ENCODE measurements at regions not wholly inside any gene's neighbourhood (a gene's known extent, or its start where the extent isn't known, plus 50 kb on each side); places are given as distances from the start of the nearest gene placed in this dataset.
A peak's percentile ranks its signal among the peaks of the same experiment; 100 is the strongest.

DNA sequence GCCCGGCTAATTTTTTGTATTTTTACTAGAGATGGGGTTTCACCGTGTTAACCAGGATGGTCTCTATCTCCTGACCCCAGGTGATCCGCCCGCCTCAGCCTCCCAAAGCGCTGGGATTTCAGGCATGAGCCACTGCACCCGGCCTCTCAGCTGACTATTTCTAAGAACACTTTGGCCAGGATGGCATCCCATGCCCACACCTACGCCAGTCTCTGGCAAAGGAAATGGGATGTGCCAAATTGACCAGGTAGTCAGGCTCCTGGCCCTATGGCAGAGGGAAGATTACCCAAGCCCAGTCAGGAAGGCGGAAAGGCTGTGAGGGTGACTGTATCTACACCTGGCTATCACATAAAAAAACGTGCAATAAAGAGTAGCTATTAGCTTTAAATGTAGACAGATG is 94.1 kb upstream of the DUSP5 start:
- ChIA-PET POLR2A (no interaction called here), CTCF (no interaction called here)
- DNase-seq: no peak
- Mint-ChIP-seq H3K9me3 (no peaks in the 10 kb centered on the region), H3K27ac (no peak overlapping the region), H3K4me3 (no peak overlapping the region), H3K4me1 (peaks cover 51% of the 10 kb centered on the region), H3K36me3 (ENCODE audit: low read depth) (no peaks in the 10 kb centered on the region), H3K27me3 (peaks cover 4% of the 10 kb centered on the region)

DNA sequence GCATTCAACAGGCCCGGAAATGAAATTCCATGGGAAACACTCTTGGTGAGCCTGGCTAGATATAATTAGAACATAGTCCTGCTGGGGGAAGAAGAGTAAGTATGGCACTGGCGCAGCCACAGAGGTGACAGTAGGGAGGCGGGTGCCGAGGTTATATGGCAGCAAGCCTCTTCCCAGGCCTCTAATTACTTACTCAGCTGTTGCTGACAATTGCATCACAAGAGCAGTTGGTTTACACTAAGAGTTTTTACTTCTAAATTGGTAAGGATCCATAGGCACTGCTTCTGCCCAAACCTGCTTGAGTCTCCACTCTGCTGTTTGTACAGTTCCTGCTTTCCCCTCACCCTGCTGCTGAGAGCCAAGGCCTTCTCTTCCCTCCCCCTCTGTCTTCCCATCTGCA is 93.3 kb upstream of the DUSP5 start:
- Mint-ChIP-seq H3K27me3 (peaks cover 4% of the 10 kb centered on the region), H3K4me3 (no peak overlapping the region), H3K36me3 (ENCODE audit: low read depth) (no peaks in the 10 kb centered on the region), H3K27ac (no peak overlapping the region), H3K4me1 (peaks cover 51% of the 10 kb centered on the region), H3K9me3 (no peaks in the 10 kb centered on the region)
- DNase-seq: no peak
- CTCF ChIA-PET: no interaction called here
- POLR2A ChIA-PET: no interaction called here

DNA sequence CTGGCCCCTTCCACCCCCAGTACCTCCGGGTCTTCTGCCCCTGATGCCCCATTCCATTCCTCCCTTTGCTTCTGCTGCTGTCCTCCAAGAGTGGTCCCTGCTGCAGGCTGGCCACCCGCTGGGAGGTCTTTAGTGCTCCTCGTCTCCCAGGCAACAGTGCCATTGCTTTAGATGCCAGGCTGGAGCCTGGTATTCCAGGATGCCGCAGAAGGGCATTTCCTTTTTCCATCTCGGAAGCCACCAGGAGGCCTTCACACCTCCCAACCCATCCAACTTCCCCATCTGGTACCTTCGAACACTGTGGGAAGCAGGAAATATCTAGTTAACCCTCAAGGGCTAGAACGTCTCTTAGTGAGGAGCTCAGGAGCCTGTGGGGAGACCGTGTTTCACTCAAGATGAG is 92.9 kb upstream of the DUSP5 start:
- ChIA-PET POLR2A (interaction anchor here (1.2 to 1.4 kb wide), 2 partner anchors 8 to 10 kb away, joined by 3 to 4 read pairs; no protein-coding TSS in a partner anchor), CTCF (interaction anchor here (0.6 kb wide), 1 partner anchor 80 kb away, joined by 3 read pairs; no protein-coding TSS in a partner anchor)
- no peaks in the 10 kb centered on the region for H3K36me3 Mint-ChIP-seq (ENCODE audit: low read depth)
- DNase-seq: no peak
- no peak overlapping the region for H3K4me3 Mint-ChIP-seq
- peaks cover 4% of the 10 kb centered on the region for H3K27me3 Mint-ChIP-seq
- H3K27ac Mint-ChIP-seq: no peak overlapping the region
- H3K4me1 Mint-ChIP-seq: peaks cover 54% of the 10 kb centered on the region
- no peaks in the 10 kb centered on the region for H3K9me3 Mint-ChIP-seq

DNA sequence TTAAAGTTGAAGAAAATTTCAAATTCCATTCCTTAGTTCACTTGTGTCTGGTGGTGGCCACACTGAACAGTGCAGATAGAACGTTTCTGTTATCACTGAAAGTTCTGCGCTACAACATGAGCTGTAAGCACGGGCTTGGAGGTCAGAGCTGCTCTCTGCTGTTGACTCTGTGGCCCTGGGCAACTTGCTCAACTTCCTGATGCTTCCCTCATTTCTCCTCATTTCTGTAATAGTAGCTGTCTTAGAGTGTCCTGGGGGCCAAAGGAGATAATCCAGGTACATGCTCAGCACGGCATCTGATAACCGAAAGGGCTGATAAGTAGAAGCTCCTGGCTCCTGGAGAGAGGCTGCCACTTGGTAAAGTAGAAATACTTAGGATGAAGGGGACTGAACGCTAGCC is 92.3 kb upstream of the DUSP5 start:
- Mint-ChIP-seq H3K36me3 (ENCODE audit: low read depth) (no peaks in the 10 kb centered on the region), H3K27me3 (peaks cover 4% of the 10 kb centered on the region), H3K4me3 (no peak overlapping the region), H3K4me1 (peaks cover 54% of the 10 kb centered on the region), H3K9me3 (no peaks in the 10 kb centered on the region), H3K27ac (no peak overlapping the region)
- ChIA-PET CTCF (interaction anchor here (0.6 kb wide), 1 partner anchor 79 kb away, joined by 3 read pairs; no protein-coding TSS in a partner anchor), POLR2A (interaction anchor here (0.9 to 1.4 kb wide), 3 partner anchors 9 to 20 kb away, joined by 3 to 4 read pairs (median 3); no protein-coding TSS in a partner anchor)
- DNase-seq: no peak

DNA sequence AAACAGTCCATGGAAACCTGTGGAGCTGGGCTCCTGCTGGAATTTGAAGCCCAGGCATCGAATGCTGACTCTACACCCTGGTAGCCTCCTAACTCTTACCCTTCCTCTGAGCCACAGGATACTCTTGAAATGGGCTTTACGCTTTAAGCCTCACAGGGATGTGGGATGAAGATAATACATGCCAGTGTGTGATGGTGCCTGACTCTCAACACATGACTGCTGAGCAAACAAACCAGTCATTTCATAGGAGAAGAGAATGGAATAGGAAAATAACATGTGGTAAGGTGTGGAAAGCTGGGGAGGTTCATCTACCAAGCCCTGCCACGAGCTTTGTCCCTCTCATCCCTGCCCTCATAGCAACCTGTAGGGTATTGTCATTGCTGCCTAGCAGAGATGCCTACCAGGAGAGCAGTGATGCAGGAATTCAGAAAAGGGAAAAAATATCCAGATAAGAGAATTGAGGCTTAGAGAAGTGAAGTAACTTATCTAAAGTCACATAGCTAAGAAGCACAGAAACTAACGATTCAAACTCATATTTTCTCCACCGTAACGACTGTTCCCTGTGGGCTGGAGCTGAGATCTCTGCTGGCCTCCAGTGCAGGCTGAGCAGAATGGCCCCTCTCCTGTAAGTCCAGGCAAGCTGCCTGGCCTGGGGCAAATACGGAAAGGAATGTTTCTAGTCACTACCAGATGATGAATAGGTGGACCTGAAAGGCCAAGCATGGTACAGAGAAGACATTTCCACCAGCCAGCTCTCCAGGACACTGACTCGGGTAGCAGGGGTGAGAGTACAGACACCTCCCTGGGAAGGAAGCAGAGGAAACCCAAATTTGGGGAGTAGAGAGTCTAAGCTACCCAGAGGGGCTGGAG is 90.2 kb upstream of the DUSP5 start:
- ChIA-PET CTCF (no interaction called here), POLR2A (interaction anchor here (1.1 kb wide), 1 partner anchor 25 kb away, joined by 3 read pairs; no protein-coding TSS in a partner anchor)
- DNase-seq: no peak
- H3K36me3 Mint-ChIP-seq (ENCODE audit: low read depth): no peaks in the 10 kb centered on the region
- peaks cover 4% of the 10 kb centered on the region for H3K27me3 Mint-ChIP-seq
- H3K9me3 Mint-ChIP-seq: no peaks in the 10 kb centered on the region
- H3K4me1 Mint-ChIP-seq: peaks cover 64% of the 10 kb centered on the region
- H3K27ac Mint-ChIP-seq: no peak overlapping the region
- H3K4me3 Mint-ChIP-seq: no peak overlapping the region

DNA sequence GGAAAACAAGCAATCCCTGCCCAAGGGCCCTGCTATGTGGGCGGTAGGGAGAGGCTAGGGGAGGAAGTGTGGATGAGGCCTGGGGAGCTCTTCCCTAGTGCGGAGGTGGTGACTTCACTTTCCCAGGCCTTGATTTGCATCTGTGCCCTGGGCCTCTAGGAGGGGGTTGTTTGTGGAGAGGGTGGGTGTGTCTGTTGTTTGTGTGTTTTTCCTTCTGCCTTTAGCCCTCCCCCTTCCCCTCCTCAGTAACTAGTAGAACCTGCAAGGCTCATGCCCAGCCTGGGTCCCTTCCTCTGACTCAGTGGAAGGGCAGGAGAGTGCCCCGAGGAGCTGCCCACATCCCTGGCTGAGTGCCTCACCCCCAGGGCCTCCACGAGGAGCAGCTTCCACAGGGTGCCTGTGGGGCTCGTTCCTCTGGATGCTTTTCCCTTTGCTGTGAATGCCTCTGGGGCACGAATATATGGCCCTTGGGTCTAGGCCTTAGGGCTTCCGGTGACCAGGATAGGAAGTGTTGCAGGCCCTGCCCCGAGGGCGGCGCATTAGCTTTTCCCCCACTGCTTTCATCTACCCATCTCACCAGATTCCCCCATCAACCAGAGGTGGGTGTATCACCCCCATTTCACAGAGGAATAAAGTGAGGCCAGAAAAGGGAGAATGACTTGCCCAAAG is 89.4 kb upstream of the DUSP5 start:
- Mint-ChIP-seq H3K9me3 (no peaks in the 10 kb centered on the region), H3K27ac (no peak overlapping the region), H3K27me3 (peaks cover 4% of the 10 kb centered on the region), H3K4me3 (no peak overlapping the region), H3K36me3 (ENCODE audit: low read depth) (no peaks in the 10 kb centered on the region), H3K4me1 (peaks cover 72% of the 10 kb centered on the region)
- DNase-seq: no peak
- CTCF ChIA-PET: interaction anchor here (0.6 kb wide), 1 partner anchor 27 kb away, joined by 3 read pairs; no protein-coding TSS in a partner anchor
- POLR2A ChIA-PET: interaction anchor here (0.8 to 1.1 kb wide), 3 partner anchors 18 to 88 kb away, joined by 3 read pairs; no protein-coding TSS in a partner anchor

DNA sequence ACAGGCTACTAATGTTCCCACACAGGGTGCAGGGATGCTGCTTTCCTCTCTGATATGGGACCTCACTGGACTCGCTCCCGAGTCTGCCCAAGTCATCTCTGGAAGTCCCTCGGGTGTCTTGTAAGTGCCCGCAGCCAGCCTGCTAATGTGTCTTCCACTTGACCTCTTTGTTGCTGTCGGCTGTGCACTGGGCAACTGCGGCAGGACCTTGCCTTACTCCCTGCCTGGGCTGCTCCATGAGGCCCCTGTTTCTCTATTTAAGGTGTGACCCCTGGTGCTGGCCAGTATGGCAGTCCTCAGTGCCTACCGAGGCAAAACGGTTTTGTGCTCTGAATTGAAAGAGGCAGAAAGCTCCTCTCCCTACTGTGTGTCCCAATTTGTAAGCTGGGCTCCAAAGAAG is 88.8 kb upstream of the DUSP5 start:
- H3K27me3 Mint-ChIP-seq: peaks cover 4% of the 10 kb centered on the region

DNA sequence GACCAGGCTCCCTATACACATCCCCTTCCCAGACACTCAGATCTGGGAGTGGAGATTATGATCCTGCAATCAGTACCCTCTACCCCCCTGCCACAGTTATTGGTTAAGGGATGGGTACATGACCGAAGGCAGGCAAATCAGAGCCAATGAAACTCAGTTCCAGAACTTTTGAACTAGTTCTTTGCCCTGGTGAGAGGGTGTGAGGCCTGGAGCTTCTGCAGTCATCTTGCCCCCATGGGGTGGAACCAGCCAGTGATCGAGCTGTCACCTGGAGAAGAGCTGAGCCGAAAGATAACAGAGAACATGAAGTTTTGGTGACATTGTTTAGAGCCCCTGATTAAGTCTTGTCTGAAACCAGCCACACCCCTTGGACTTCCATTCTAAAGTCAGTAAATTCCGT is 88.2 kb upstream of the DUSP5 start:
- peaks cover 76% of the 10 kb centered on the region for H3K4me1 Mint-ChIP-seq
- ChIA-PET CTCF (interaction anchor here (0.7 to 1.0 kb wide), 3 partner anchors 11 to 90 kb away, joined by 3 to 4 read pairs (median 3); no protein-coding TSS in a partner anchor), POLR2A (interaction anchor here (1.0 kb wide), 1 partner anchor 87 kb away, joined by 3 read pairs; no protein-coding TSS in a partner anchor)
- H3K27ac Mint-ChIP-seq: no peak overlapping the region
- no peaks in the 10 kb centered on the region for H3K9me3 Mint-ChIP-seq
- H3K27me3 Mint-ChIP-seq: peaks cover 4% of the 10 kb centered on the region
- no peaks in the 10 kb centered on the region for H3K36me3 Mint-ChIP-seq (ENCODE audit: low read depth)
- no peak for DNase-seq
- H3K4me3 Mint-ChIP-seq: no peak overlapping the region

More for the DNA sequence above, 88.8 kb upstream of the DUSP5 start:
- Mint-ChIP-seq H3K27ac (no peak overlapping the region), H3K9me3 (no peaks in the 10 kb centered on the region), H3K36me3 (ENCODE audit: low read depth) (no peaks in the 10 kb centered on the region), H3K4me3 (no peak overlapping the region), H3K4me1 (peaks cover 76% of the 10 kb centered on the region)
- ChIA-PET POLR2A (interaction anchor here (0.8 to 1.0 kb wide), 2 partner anchors 17 to 88 kb away, joined by 3 read pairs; no protein-coding TSS in a partner anchor), CTCF (interaction anchor here (0.7 to 1.0 kb wide), 2 partner anchors 10 to 90 kb away, joined by 3 to 4 read pairs; no protein-coding TSS in a partner anchor)
- no peak for DNase-seq

DNA sequence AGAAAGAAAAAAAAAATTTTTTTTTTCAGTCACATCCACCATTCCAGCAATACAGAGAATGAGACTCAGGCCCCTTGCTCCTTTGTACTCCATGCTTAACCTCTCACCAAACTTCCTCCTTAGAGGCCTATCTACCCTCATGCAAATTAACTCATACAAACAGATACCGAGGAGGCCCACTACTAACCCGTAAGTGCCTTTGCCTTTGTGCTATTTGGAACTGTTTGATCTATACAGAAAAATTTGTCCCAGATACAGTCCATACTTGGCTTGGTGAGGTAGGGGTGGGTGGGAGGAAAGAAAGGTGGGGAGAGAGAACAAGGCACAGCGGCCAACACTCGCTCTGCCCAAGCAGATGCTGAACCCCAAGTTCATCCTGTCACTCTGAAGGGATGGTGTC is 87.8 kb upstream of the DUSP5 start:
- peaks cover 4% of the 10 kb centered on the region for H3K27me3 Mint-ChIP-seq
- no peak overlapping the region for H3K4me3 Mint-ChIP-seq
- no peaks in the 10 kb centered on the region for H3K36me3 Mint-ChIP-seq (ENCODE audit: low read depth)
- ChIA-PET POLR2A (no interaction called here), CTCF (interaction anchor here (0.7 to 1.0 kb wide), 3 partner anchors 11 to 89 kb away, joined by 3 to 4 read pairs (median 3); no protein-coding TSS in a partner anchor)
- H3K27ac Mint-ChIP-seq: no peak overlapping the region
- no peak for DNase-seq
- H3K4me1 Mint-ChIP-seq: peaks cover 76% of the 10 kb centered on the region
- no peaks in the 10 kb centered on the region for H3K9me3 Mint-ChIP-seq

DNA sequence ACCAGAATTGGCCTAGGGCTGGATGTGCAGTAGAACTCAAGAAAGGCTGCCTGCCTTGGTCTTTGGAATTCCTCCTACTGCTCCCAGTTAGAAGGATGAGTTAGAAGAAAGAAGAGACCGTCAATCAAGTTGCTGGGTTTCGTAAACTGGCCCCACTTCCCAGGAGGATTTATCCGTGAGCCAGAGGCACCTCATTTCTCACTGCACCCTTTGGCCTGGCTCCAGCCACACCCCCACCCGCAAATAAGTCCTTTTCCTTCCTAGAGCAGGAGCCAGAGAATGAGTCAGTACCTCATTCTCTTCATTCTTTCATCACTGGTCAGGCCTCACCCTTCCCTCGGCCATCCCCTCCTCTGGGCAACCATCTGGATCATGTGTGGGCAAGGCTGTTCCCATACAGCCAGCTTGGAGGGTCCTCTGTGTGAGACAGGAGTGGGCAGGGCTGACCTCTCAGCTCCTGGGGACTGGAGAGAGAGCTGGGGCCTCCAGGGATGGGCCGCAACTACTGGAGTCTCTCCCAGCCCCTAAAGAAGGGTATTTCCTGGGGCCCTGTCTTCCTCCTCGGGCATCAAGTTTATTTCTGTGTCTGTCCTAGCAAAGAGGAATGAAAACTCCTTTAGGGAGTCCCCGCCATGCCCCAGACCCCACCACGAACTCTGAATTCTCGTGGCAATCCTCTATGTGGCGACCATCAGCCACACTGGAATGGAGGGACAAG is 87.2 kb upstream of the DUSP5 start:
- H3K4me3 Mint-ChIP-seq: no peak overlapping the region
- POLR2A ChIA-PET: interaction anchor here (8.3 kb wide), 1 partner anchor 90 kb away, joined by 152 read pairs; the partner anchor contains the start of gene DUSP5
- peaks cover 4% of the 10 kb centered on the region for H3K27me3 Mint-ChIP-seq
- no peak for DNase-seq
- no peaks in the 10 kb centered on the region for H3K9me3 Mint-ChIP-seq
- CTCF ChIA-PET: no interaction called here
- H3K4me1 Mint-ChIP-seq: peaks cover 80% of the 10 kb centered on the region
- no peak overlapping the region for H3K27ac Mint-ChIP-seq
- no peaks in the 10 kb centered on the region for H3K36me3 Mint-ChIP-seq (ENCODE audit: low read depth)

DNA sequence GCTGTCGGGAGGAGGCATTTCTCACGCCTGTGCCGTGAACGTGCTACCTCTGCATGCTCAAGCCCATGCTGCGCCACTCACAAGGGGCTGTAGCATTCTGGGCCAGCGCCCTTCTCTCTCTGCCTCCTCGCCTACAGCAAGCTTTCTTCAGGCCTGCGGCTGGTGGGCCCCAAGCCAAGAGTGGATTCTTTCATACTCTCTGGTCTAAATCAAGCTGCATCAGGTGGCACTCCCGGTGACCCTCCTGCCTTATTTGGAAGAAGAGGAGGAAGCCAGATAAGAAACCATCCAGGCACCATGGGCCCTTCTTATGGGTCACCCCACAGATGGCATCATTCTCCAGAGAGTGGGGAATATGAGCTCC is 86.7 kb upstream of the DUSP5 start:
- ChIA-PET CTCF (interaction anchor here (0.8 to 1.4 kb wide), 3 partner anchors 10 to 105 kb away, joined by 3 to 5 read pairs (median 4); no protein-coding TSS in a partner anchor), POLR2A (interaction anchor here (0.8 to 8.3 kb wide), 4 partner anchors 9 to 89 kb away, joined by 3 to 152 read pairs (median 3); partner anchors contain the start of gene DUSP5)
- H3K4me1 Mint-ChIP-seq: peaks cover 86% of the 10 kb centered on the region
- H3K27ac Mint-ChIP-seq: no peak overlapping the region
- H3K27me3 Mint-ChIP-seq: peaks cover 3% of the 10 kb centered on the region
- no peaks in the 10 kb centered on the region for H3K36me3 Mint-ChIP-seq (ENCODE audit: low read depth)
- DNase-seq: no peak
- H3K9me3 Mint-ChIP-seq: no peaks in the 10 kb centered on the region
- no peak overlapping the region for H3K4me3 Mint-ChIP-seq

DNA sequence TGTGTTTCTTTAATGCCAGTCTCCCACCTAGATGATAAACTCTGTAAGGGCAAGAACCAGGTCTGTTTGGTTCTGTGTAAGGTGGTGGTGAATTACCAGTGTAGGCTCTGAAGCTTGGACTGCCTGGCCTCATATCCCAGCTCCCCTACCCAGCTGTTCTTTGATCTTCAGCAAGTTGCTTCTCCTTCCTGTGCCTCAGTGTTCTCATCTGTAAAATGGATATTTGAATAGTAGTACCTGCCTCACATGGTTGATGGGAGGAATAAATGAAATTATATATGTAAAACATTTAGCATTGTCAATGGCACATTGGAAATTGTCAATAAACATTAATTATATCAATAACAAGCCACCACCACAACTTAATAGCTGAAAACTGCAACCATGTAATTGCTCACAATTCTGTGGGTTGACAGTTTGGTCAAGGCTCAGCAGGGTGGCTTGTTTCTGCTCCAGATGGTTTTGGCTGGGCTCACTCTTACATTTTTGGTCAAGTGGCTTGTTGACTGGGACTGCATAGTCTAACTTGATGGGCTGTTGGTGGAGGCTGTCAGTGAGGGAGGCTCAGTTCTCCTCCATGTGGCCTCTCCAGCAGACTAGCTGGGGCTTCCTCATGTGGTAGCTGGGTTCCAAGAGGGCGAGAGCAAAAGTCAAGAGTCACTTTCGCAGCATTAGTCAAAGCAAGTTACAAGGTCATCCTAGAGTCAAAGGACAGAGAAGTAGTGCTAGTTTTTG is 84.5 kb upstream of the DUSP5 start:
- DNase-seq: no peak
- Mint-ChIP-seq H3K27me3 (no peaks in the 10 kb centered on the region), H3K27ac (peak overlapping the region; percentile 88), H3K9me3 (no peaks in the 10 kb centered on the region), H3K4me3 (peak overlapping the region; percentile 11), H3K36me3 (ENCODE audit: low read depth) (peaks cover 4% of the 10 kb centered on the region), H3K4me1 (peaks cover 96% of the 10 kb centered on the region)
- POLR2A ChIA-PET: interaction anchor here (0.6 to 8.3 kb wide), 6 partner anchors 8 to 87 kb away, joined by 3 to 152 read pairs (median 18); partner anchors contain the start of gene DUSP5
- CTCF ChIA-PET: interaction anchor here (1.0 to 2.0 kb wide), 4 partner anchors 52 to 134 kb away, joined by 3 to 6 read pairs (median 4); no protein-coding TSS in a partner anchor
